Stomach (tissue), 8 donors: ENCODE measurements at regions not wholly inside any gene's neighbourhood (a gene's known extent, or its start where the extent isn't known, plus 50 kb on each side); places are given as distances from the start of the nearest gene placed in this dataset.

Experiments
- DNase-seq, 2 donors: peaks; one replicate each; pipeline versions ENCODE4 v3.0.0 to v3.0.0-alpha.2; 2013 to 2019
- H3K27ac ChIP-seq, 5 donors: fragments of 200-600 bp in 4 of 5; sonication (generic) in 4 of 5; one replicate each; pipeline ENCODE4 v1.5.1; 2013 to 2019; ENCODE audit warnings: mild to moderate bottlenecking in 1 of 5, moderate library complexity in 1 of 5
- H3K27me3 ChIP-seq, 3 donors: fragments of 200-600 bp; sonication (generic); one replicate each; pipeline ENCODE4 v1.5.1; 2017 to 2019; ENCODE audit warnings: mixed run types in 1 of 3
- H3K36me3 ChIP-seq, 4 donors: fragments of 200-600 bp; sonication (generic); 1 replicate in 3 of 4; 2 replicates in 1 of 4; pipeline ENCODE4 v1.5.1; 2016 to 2019
- H3K4me1 ChIP-seq, 4 donors: fragments of 200-600 bp; sonication (generic); one replicate each; pipeline ENCODE4 v1.5.1; 2016 to 2019
- H3K4me3 ChIP-seq, 4 donors: fragments of 200-600 bp; sonication (generic) in 3 of 4; one replicate each; pipeline ENCODE4 v1.5.1; 2016 to 2019; ENCODE audit warnings: mild to moderate bottlenecking in 1 of 4
- H3K9me3 ChIP-seq, 4 donors: fragments of 200-600 bp; sonication (generic); one replicate each; pipeline ENCODE4 v1.5.1; 2016 to 2019
- CTCF ChIP-seq, 7 experiments: fragments of 450-650 bp in 4 of 7; fragments of 200-600 bp in 3 of 7; sonication (generic) in 3 of 7; IDR thresholded peaks; one replicate each; pipeline ENCODE4 v1.5.1; 2016 to 2019; ENCODE audit warnings: antibody characterized with exemption in 7 of 7, control low read depth in 2 of 7, mild to moderate bottlenecking in 1 of 7
- EP300 ChIP-seq: sonication (generic); formaldehyde crosslinking; IDR thresholded peaks from one replicate; pipeline ENCODE4 v1.6.1; 2017; ENCODE audit warnings: antibody characterized with exemption
- POLR2A ChIP-seq, 4 donors: fragments of 450-650 bp; IDR thresholded peaks; one replicate each; pipeline ENCODE4 v1.6.1; 2016; ENCODE audit warnings: antibody characterized with exemption in 4 of 4, control low read depth in 2 of 4, mild to moderate bottlenecking in 1 of 4, moderate library complexity in 1 of 4
- POLR2AphosphoS5 ChIP-seq, 3 donors: sonication (generic); formaldehyde crosslinking; IDR thresholded peaks; one replicate each; pipeline ENCODE4 v1.6.1; 2016; ENCODE audit warnings: antibody characterized with exemption in 3 of 3
- WGBS, 5 donors: extraction: QIAGEN DNeasy Blood & Tissue Kit in 3 of 5; methylation state at CpG; one replicate each; pipeline versions ENCODE4 v1.1.5 to v1.1.7; 2013 to 2018; 5-methylcytosine and 5-hydroxymethylcytosine counted together
- intact Hi-C: fragments of 100-400 bp; cut with DNase I; formaldehyde crosslinking; loops from one replicate; pipeline ENCODE4 v1.15.1; 2023; ENCODE audit warnings: low total_unique reads
- donor health status: healthy with polysubstance abuse.
- donor health status: Bipolar disorder and iron deficiency.
- donor health status: healthy.

GRCh38 chr6:95410168-95410567 lies 167.2 kb upstream of the MANEA start:
- no peak overlapping the region for H3K4me3 ChIP-seq
- no peaks in the 10 kb centered on the region for H3K36me3 ChIP-seq
- intact Hi-C loops: no loop called here
- no peak for TF ChIP-seq POLR2AphosphoS5 (IDR thresholded peaks at IDR 0.05)
- no peak for TF ChIP-seq CTCF (IDR thresholded peaks at IDR 0.05)
- TF ChIP-seq POLR2A (IDR thresholded peaks at IDR 0.05): no peak
- TF ChIP-seq EP300: no peak
- H3K27ac ChIP-seq: no peak overlapping the region
- 61 to 75% (median 66%) methylated on average over 3 of the region's 3 CpGs for WGBS, 5 donors
- H3K27me3 ChIP-seq: no peaks in the 10 kb centered on the region
- no peak for DNase-seq
- no peaks in the 10 kb centered on the region for H3K9me3 ChIP-seq
- H3K4me1 ChIP-seq: no peaks in the 10 kb centered on the region

- no peaks in the 10 kb centered on the region for H3K4me1 ChIP-seq
- DNase-seq: no peak
- H3K36me3 ChIP-seq: no peaks in the 10 kb centered on the region
- no peak overlapping the region for H3K4me3 ChIP-seq
- H3K27me3 ChIP-seq: no peaks in the 10 kb centered on the region
- H3K9me3 ChIP-seq: no peaks in the 10 kb centered on the region
- TF ChIP-seq POLR2AphosphoS5 (IDR thresholded peaks at IDR 0.05) (no peak), EP300 (no peak), CTCF (IDR thresholded peaks at IDR 0.05) (no peak), POLR2A (IDR thresholded peaks at IDR 0.05) (no peak)
- 52 to 62% (median 57%) methylated on average over 2 of the region's 2 CpGs for WGBS, 5 donors
- intact Hi-C loops: no loop called here
- H3K27ac ChIP-seq: no peak overlapping the region
These were observed 163.5 kb upstream of the MANEA start for GRCh38 chr6:95413789-95414188.

DNA sequence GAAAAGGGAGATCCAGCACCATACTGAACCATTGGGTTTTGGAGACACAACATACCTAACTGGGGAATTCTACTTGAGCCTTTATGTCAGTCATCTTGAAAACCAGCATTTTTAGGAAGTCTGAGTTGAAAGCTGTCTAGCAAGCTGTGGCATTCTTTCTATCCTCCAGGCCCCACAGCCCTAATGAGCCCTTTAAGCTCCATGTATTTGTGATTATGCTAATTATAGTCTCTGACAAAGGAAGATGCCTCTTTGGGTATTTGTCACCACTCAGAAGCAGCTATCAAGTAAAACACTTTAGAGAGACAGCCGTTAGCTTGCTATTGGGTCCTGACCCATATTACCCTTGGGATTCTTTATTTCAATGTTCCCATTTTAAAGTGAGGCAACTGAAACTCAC lies 159.5 kb upstream of the MANEA start:
- Histone ChIP-seq H3K27me3 (no peaks in the 10 kb centered on the region), H3K36me3 (no peaks in the 10 kb centered on the region), H3K4me3 (no peak overlapping the region), H3K9me3 (peaks cover 0 to 22% (median 18%) of the 10 kb centered on the region in 4 donors), H3K27ac (no peak overlapping the region), H3K4me1 (no peaks in the 10 kb centered on the region)
- 0 to 3% (median 0%) methylated on average over 1 of the region's 1 CpG for WGBS, 5 donors
- no peak for TF ChIP-seq POLR2AphosphoS5 (IDR thresholded peaks at IDR 0.05)
- no peak for TF ChIP-seq EP300
- TF ChIP-seq CTCF (IDR thresholded peaks at IDR 0.05): no peak
- no peak for TF ChIP-seq POLR2A (IDR thresholded peaks at IDR 0.05)
- no peak for DNase-seq
- intact Hi-C loops: no loop called here

DNA sequence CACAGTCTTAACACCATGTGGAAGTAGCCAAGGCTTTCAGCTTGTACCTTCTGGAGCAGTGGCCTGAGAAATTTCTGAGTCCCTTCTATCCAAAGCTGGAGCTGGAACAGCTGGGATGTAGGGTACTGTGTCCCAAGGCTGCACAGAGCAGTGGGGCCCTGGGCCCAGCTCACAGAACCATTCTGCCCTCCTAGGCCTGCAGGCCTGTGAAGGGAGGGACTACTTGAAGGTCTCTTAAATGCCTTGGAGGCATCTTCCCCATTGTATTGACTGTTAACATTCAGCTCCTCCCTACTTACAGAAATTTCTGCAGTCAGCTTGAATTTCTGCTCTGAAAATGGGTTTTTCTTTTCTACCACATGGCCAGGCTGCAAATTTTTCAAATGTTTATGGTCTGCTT lies 156.5 kb upstream of the MANEA start:
- Histone ChIP-seq H3K27ac (no peak overlapping the region), H3K4me3 (no peak overlapping the region), H3K4me1 (no peaks in the 10 kb centered on the region), H3K27me3 (no peaks in the 10 kb centered on the region), H3K36me3 (no peaks in the 10 kb centered on the region), H3K9me3 (peaks cover 0 to 22% (median 18%) of the 10 kb centered on the region in 4 donors)
- DNase-seq: no peak
- intact Hi-C loops: no loop called here
- no peak for TF ChIP-seq POLR2AphosphoS5 (IDR thresholded peaks at IDR 0.05)
- no peak for TF ChIP-seq EP300
- TF ChIP-seq CTCF (IDR thresholded peaks at IDR 0.05): no peak
- no peak for TF ChIP-seq POLR2A (IDR thresholded peaks at IDR 0.05)
